ENCODE measurements at regions not wholly inside any gene's neighbourhood (a gene's known extent, or its start where the extent isn't known, plus 50 kb on each side); places are given as distances from the start of the nearest gene placed in this dataset.

DNA sequence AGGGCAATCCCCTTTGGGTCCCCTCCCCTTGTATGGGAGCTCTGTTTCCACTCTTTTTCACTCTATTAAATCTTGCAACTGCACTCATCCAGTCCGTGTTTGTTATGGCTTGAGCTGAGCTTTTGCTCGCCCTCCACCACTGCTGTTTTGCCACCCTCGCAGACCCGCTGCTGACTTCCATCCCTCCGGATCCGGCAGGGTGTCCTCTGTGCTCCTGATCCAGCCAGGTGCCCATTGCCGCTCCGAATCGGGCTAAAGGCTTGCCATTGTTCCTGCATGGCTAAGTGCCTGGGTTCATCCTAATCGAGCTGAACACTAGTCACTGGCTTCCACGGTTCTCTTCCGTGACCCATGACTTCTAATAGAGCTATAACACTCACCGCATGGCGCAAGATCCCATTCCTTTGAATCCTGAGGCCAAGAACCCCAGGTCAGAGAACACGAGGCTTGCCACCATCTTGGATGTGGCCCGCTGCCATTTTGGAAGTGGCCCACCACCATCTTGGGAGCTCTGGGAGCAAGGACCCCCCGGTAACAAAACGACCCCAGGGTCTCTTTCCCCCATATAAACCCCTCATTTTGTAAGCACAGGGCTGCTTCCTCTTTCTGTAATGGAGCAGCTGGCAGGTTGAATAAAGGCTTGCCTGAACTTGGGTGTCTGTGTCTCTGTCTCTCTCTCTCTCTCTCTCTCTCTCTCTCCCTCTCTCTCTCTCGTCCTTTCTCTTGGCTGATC lies 1166.2 kb downstream of the TAF11L14 start:
- H2BK120ac ChIP-seq (replicated peaks; ENCODE audit: low read depth, low read length): no peak overlapping the region
- H4K91ac ChIP-seq (replicated peaks; ENCODE audit: insufficient read length, low read length): peak overlapping the region; percentile 65
- no peaks in the 10 kb centered on the region for H3K23me2 ChIP-seq (ENCODE audit: low read depth, low read length)
- no peak overlapping the region for H3K18ac ChIP-seq (ENCODE audit: extremely low read depth, low read length)
- no peak overlapping the region for H3K56ac ChIP-seq (replicated peaks; ENCODE audit: insufficient read length, low read depth, low read length)
- peak overlapping the region in 1 of 2 experiments; percentile 62; a peak in 1 of 4 replicates for H3K4me2 ChIP-seq (ENCODE audit: insufficient read depth in 1 of 2, low read depth in 2 of 2, low read length in 2 of 2)
- H3K79me1 ChIP-seq (ENCODE audit: low read depth, low read length): no peaks in the 10 kb centered on the region
- FAIRE-seq (no peak), DNase-seq (ENCODE audit: low read depth in 1 of 2, low spot score in 2 of 2) (no peak)
- H4K5ac ChIP-seq (ENCODE audit: insufficient read length, low read depth, low read length): peak overlapping the region; percentile 63
- TF ChIP-seq CBX5 (IDR thresholded peaks at IDR 0.05; ENCODE audit: low read depth, low read length) (no peak), BCL11A (IDR thresholded peaks at IDR 0.05; ENCODE audit: low read depth in 2 of 2, low read length in 2 of 2) (no peak), EP300 (IDR thresholded peaks at IDR 0.05; ENCODE audit: borderline replicate concordance in 1 of 2, low read depth in 2 of 2, low read length in 2 of 2) (no peak), SAP30 (IDR thresholded peaks at IDR 0.05; ENCODE audit: insufficient read depth, insufficient replicate concordance, low read length) (no peak), YY1 (IDR thresholded peaks at IDR 0.05; ENCODE audit: low read depth, low read length) (peak; percentile 53; the same call in 1 of the 2 replicates), JUND (IDR thresholded peaks at IDR 0.05; ENCODE audit: low read length) (no peak)
- TF ChIP-seq, protein P1, sequence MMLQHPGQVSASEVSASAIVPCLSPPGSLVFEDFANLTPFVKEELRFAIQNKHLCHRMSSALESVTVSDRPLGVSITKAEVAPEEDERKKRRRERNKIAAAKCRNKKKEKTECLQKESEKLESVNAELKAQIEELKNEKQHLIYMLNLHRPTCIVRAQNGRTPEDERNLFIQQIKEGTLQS (IDR thresholded peaks at IDR 0.05; ENCODE audit: insufficient read depth, low read depth, low read length): no peak
- TF ChIP-seq, protein P2, sequence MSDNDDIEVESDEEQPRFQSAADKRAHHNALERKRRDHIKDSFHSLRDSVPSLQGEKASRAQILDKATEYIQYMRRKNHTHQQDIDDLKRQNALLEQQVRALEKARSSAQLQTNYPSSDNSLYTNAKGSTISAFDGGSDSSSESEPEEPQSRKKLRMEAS (IDR thresholded peaks at IDR 0.05): no peak
- no peaks in the 10 kb centered on the region for H3K79me2 ChIP-seq (ENCODE audit: control insufficient read depth in 1 of 2, insufficient read depth in 2 of 2, low read length in 2 of 2)
- no peak overlapping the region for H3K14ac ChIP-seq (ENCODE audit: insufficient read length)
- H2BK12ac ChIP-seq (ENCODE audit: low read depth, low read length): peak overlapping the region; percentile 71; the same call in 1 of the 2 replicates
- no peak overlapping the region for H3K4me3 ChIP-seq (ENCODE audit: extremely low read depth in 1 of 4, insufficient read depth in 2 of 4, low read depth in 3 of 4, low read length in 4 of 4)
- no peak overlapping the region; the same call in 1 of the 2 replicates for H3K27ac ChIP-seq (ENCODE audit: low read depth, low read length)
- no peaks in the 10 kb centered on the region for H4K20me1 ChIP-seq (replicated peaks in 1 of 2; ENCODE audit: control insufficient read depth in 1 of 2, insufficient read depth in 2 of 2, low read length in 2 of 2)
- no peak overlapping the region for H3K4ac ChIP-seq (replicated peaks; ENCODE audit: insufficient read length, low read depth, low read length)
- H3K27me3 ChIP-seq (replicated peaks in 1 of 4; ENCODE audit: control insufficient read depth in 3 of 4, extremely low read depth in 1 of 4, insufficient read depth in 3 of 4, low read length in 3 of 4): no peaks in the 10 kb centered on the region
- no peak overlapping the region for H4K8ac ChIP-seq (ENCODE audit: extremely low read depth, insufficient read depth, low read length)
- H3K9me3 ChIP-seq (ENCODE audit: insufficient read depth in 2 of 2, low read depth in 1 of 2, low read length in 1 of 2): no peaks in the 10 kb centered on the region; a peak in 1 of 4 replicates
- H3K9ac ChIP-seq (replicated peaks in 1 of 4; ENCODE audit: extremely low read depth in 1 of 4, low read depth in 3 of 4, low read length in 3 of 4): no peak overlapping the region
- H3K23ac ChIP-seq (ENCODE audit: insufficient read length): no peak overlapping the region
- ChIA-PET CTCF (ENCODE audit: partially characterized antibody) (interaction anchor here (0.6 to 1.0 kb wide), 2 partner anchors 63 to 105 kb away, joined by 3 read pairs; no protein-coding TSS in a partner anchor), POLR2A (ENCODE audit: partially characterized antibody) (interaction anchor here (0.6 kb wide), 1 partner anchor 707 kb away, joined by 3 read pairs; no protein-coding TSS in a partner anchor)
- no peak overlapping the region for H2BK15ac ChIP-seq (ENCODE audit: low read length)
- H3K36me3 ChIP-seq (ENCODE audit: control insufficient read depth in 2 of 4, insufficient read depth in 4 of 4, low read length in 3 of 4): no peaks in the 10 kb centered on the region
- no peak overlapping the region for H2BK5ac ChIP-seq (ENCODE audit: low read depth, low read length)
- peaks cover 0 to 12% (median 10%) of the 10 kb centered on the region in 4 experiments; a peak in 5 of 7 replicates for H3K4me1 ChIP-seq (replicated peaks in 1 of 4; ENCODE audit: control insufficient read depth in 3 of 4, insufficient read depth in 4 of 4, low read length in 3 of 4)
- 0 out of 2 replicates have a peak overlapping the region, but pooled peaks have one; percentile 36 for H2BK20ac ChIP-seq (ENCODE audit: low read length)
- no peak overlapping the region for H2AFZ ChIP-seq (ENCODE audit: low read length)
- 95% methylated on average over 18 of the region's 19 CpGs; no CpG with 5 or more reads in 1 of the 2 experiments for WGBS, 2 experiments (ENCODE audit: extremely low coverage in 1 of 2, insufficient coverage in 1 of 2, insufficient read length in 1 of 2, insufficient replicate concordance in 2 of 2, low coverage in 1 of 2, low lambda C conversion rate in 2 of 2, missing lambda C conversion rate in 1 of 2)
- no peak overlapping the region for H2AK5ac ChIP-seq (ENCODE audit: low read depth, low read length)

Measured in H1 (cell line).